Ishikawa (cell line): ENCODE measurements at regions not wholly inside any gene's neighbourhood (a gene's known extent, or its start where the extent isn't known, plus 50 kb on each side); places are given as distances from the start of the nearest gene placed in this dataset.

ENCODE experiments used
- CEBPB ChIP-seq: IDR thresholded peaks from 2 replicates; pipeline ENCODE4 v1.6.1; 2012
- CREB1 ChIP-seq: IDR thresholded peaks from 2 replicates; pipeline ENCODE4 v1.6.1; 2012; ENCODE audit warnings: low read depth
- EGR1 ChIP-seq: IDR thresholded peaks from 2 replicates; pipeline ENCODE4 v1.6.1; 2012
- EP300 ChIP-seq: IDR thresholded peaks from 2 replicates; pipeline ENCODE4 v1.6.1; 2012; ENCODE audit warnings: borderline replicate concordance
- FOXM1 ChIP-seq: IDR thresholded peaks from 2 replicates; pipeline ENCODE4 v1.6.1; 2012; ENCODE audit warnings: low read depth, borderline replicate concordance
- NFIC ChIP-seq: IDR thresholded peaks from 2 replicates; pipeline ENCODE4 v1.6.1; 2012
- RAD21 ChIP-seq: IDR thresholded peaks from 2 replicates; pipeline ENCODE4 v1.6.1; 2012; ENCODE audit warnings: low read depth
- REST ChIP-seq: IDR thresholded peaks from 2 replicates; pipeline ENCODE4 v1.6.1; 2012; ENCODE audit warnings: low read depth, mild to moderate bottlenecking
- TAF1 ChIP-seq: IDR thresholded peaks from 2 replicates; pipeline ENCODE4 v1.6.1; 2012; ENCODE audit warnings: low read depth, mild to moderate bottlenecking
- TCF12 ChIP-seq: IDR thresholded peaks from 2 replicates; pipeline ENCODE4 v1.6.1; 2012; ENCODE audit warnings: low read depth
- TEAD4 ChIP-seq: IDR thresholded peaks from 2 replicates; pipeline ENCODE4 v1.6.1; 2012
- YY1 ChIP-seq: IDR thresholded peaks from 2 replicates; pipeline ENCODE4 v1.6.1; 2012; ENCODE audit warnings: low read depth
- ZBTB7A ChIP-seq: IDR thresholded peaks from 2 replicates; pipeline ENCODE4 v1.6.1; 2012; ENCODE audit warnings: low read depth
- TF ChIP-seq, protein P1 (sequence below): IDR thresholded peaks from 2 replicates; pipeline ENCODE4 v1.6.1; 2012
- TF ChIP-seq, protein P2 (sequence below): IDR thresholded peaks from 2 replicates; pipeline ENCODE4 v1.6.1; 2012

- TF ChIP-seq, protein P1, sequence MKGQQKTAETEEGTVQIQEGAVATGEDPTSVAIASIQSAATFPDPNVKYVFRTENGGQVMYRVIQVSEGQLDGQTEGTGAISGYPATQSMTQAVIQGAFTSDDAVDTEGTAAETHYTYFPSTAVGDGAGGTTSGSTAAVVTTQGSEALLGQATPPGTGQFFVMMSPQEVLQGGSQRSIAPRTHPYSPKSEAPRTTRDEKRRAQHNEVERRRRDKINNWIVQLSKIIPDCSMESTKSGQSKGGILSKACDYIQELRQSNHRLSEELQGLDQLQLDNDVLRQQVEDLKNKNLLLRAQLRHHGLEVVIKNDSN = no peak
- no peak for TF ChIP-seq EGR1
- no peak for TF ChIP-seq REST
- TF ChIP-seq EP300 = no peak
- no peak for TF ChIP-seq CREB1
These were observed 714.8 kb downstream of the CCSER2 start for GRCh38 chr10:85043207-85043606.

GRCh38 chr10:85045046-85045445, 716.7 kb downstream of the CCSER2 start:
- TF ChIP-seq, protein P1 = no peak

DNA sequence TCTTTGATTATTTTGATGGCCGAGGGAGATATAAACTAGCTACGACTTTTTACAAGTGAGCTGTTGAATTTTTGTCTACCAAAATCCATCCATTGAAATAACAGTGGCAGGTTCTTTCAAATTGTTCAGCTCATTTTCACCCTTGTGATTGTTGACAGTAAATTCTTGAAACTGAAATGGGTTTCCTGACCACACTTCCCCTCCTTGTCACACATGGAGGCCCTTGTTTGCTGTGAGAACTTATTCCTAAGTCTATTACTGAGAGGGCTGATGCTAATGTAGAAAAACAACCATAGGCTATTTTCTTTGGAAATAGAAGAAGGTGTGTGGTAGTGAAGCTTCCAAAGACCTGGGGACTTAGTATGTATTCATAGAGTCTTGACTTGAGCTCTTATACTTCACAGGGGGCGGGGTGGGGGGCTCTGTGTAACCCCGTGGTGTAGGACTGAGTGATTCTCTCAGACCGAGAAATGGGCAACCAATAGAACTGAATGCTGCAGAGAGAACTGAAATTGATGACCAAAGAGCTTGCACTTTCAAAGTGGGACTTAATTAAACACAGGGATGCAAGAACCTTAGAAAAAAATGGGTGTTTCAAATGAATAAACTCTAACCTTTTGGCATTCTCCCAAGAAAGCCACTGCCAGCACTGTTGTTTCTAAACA, 718.9 kb downstream of the CCSER2 start:
- no peak for TF ChIP-seq ZBTB7A
- TF ChIP-seq YY1 = no peak
- TF ChIP-seq, protein P2, sequence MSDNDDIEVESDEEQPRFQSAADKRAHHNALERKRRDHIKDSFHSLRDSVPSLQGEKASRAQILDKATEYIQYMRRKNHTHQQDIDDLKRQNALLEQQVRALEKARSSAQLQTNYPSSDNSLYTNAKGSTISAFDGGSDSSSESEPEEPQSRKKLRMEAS = no peak
- no peak for TF ChIP-seq EP300
- TF ChIP-seq TCF12 = no peak
- no peak for TF ChIP-seq TEAD4
- TF ChIP-seq TAF1 = no peak
- TF ChIP-seq, protein P1 = no peak
- no peak for TF ChIP-seq FOXM1
- TF ChIP-seq RAD21 = no peak

DNA sequence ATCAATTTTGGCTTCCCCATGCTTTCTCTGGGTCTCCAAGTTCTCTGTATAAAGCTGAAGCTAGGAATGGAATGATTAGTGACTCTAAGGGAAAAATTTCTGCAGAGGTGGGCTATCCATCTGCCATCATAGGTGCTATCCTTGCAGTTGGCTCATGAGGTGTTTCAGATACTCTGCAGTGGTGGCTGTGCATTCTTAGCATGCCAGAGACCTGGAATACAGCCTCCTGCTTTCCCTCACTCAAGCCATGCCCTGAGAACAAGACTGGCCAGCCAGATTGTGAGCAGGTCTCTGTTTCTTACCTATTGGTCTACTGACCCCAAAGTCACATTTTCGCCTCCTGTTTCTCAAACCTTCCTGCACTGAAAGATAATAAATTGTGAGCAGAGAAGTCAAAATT, 719.6 kb downstream of the CCSER2 start:
- TF ChIP-seq TAF1 (no peak), NFIC (no peak), ZBTB7A (no peak), EGR1 (no peak), EP300 (no peak), REST (no peak), CREB1 (no peak), TEAD4 (no peak), TCF12 (no peak), FOXM1 (no peak), CEBPB (no peak), YY1 (no peak), RAD21 (no peak)
- TF ChIP-seq, protein P1 = no peak
- TF ChIP-seq, protein P2 = no peak

DNA sequence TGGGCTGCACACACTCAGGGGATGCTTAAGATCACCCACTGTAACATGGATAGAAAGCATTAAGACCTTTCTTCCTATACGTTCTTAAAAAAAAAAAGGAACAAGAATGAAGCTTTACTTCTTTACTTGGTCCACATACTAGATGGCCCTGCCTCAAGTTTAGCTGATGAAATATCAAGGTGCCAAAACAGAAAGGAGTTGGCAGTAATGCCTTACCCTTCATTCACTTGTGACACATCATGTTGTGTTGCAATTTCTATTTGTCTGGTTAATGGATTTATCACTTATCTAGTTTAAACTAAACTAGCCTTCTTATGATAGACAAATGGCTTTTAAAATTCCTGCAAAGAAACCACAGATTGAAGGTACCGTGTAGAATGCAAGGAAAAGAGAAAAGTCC, 720.3 kb downstream of the CCSER2 start:
- TF ChIP-seq YY1 = no peak
- TF ChIP-seq NFIC = no peak
- TF ChIP-seq TCF12 = no peak
- no peak for TF ChIP-seq CEBPB
- no peak for TF ChIP-seq REST
- no peak for TF ChIP-seq CREB1
- TF ChIP-seq, protein P1 = no peak
- TF ChIP-seq RAD21 = no peak
- TF ChIP-seq TAF1 = no peak
- TF ChIP-seq ZBTB7A = no peak
- TF ChIP-seq FOXM1 = no peak
- TF ChIP-seq EP300 = no peak
- TF ChIP-seq, protein P2 = no peak
- TF ChIP-seq EGR1 = no peak
- TF ChIP-seq TEAD4 = no peak
